OCI-M2 (cell line): ENCODE measurements at regions not wholly inside any gene's neighbourhood (a gene's known extent, or its start where the extent isn't known, plus 50 kb on each side); places are given as distances from the start of the nearest gene placed in this dataset.
"Not testable (repeated sequence)": the region's sequence is repeated elsewhere in the genome, so short reads cannot be mapped to it uniquely, and the experiment has no call there.

Experiments used
- DNase-seq: peaks from one replicate; lab custom pipeline; 2025; ENCODE audit not compliant: unreplicated experiment; lab: John Stamatoyannopoulos, UW

- no peak for DNase-seq
Observed at GRCh38 chr3:115204475-115204874, 57.4 kb upstream of the ZBTB20 start.

- no peak for DNase-seq
Observed at GRCh38 chr3:115208066-115208750, 61.1 kb upstream of the ZBTB20 start.

GRCh38 chr3:115211810-115212492, 64.9 kb upstream of the ZBTB20 start:
- DNase-seq: no peak

- DNase-seq: no peak
Observed at GRCh38 chr3:115212615-115213014, 65.5 kb upstream of the ZBTB20 start.

- DNase-seq: not testable (repeated sequence)
Observed at GRCh38 chr3:115213052-115213451, 66.0 kb upstream of the ZBTB20 start.

- DNase-seq: no peak
Observed at GRCh38 chr3:115217292-115217677, 70.2 kb upstream of the ZBTB20 start.

GRCh38 chr3:115217678-115218451, 70.8 kb upstream of the ZBTB20 start:
- no peak for DNase-seq

GRCh38 chr3:115218859-115219258, 71.8 kb upstream of the ZBTB20 start:
- no peak for DNase-seq

- no peak for DNase-seq
Observed at GRCh38 chr3:115224687-115225086, 77.6 kb upstream of the ZBTB20 start.

- DNase-seq: no peak
Observed at GRCh38 chr3:115226844-115227445, 79.9 kb upstream of the ZBTB20 start.

- no peak for DNase-seq
Observed at GRCh38 chr3:115227461-115227860, 80.4 kb upstream of the ZBTB20 start.

- DNase-seq: no peak
Observed at GRCh38 chr3:115228266-115228665, 81.2 kb upstream of the ZBTB20 start.

- DNase-seq: no peak
Observed at GRCh38 chr3:115232167-115232566, 85.1 kb upstream of the ZBTB20 start.

GRCh38 chr3:115233021-115233420, 85.9 kb upstream of the ZBTB20 start:
- DNase-seq: no peak

GRCh38 chr3:115236496-115236895, 89.4 kb upstream of the ZBTB20 start:
- no peak for DNase-seq

GRCh38 chr3:115239717-115240116, 92.6 kb upstream of the ZBTB20 start:
- DNase-seq: no peak

- no peak for DNase-seq
Observed at GRCh38 chr3:115244350-115244749, 97.3 kb upstream of the ZBTB20 start.

GRCh38 chr3:115245438-115245837, 98.3 kb upstream of the ZBTB20 start:
- no peak for DNase-seq

GRCh38 chr3:115245899-115246298, 98.8 kb upstream of the ZBTB20 start:
- no peak for DNase-seq

- no peak for DNase-seq
Observed at GRCh38 chr3:115246461-115247020, 99.5 kb upstream of the ZBTB20 start.

GRCh38 chr3:115248274-115248673, 101.2 kb upstream of the ZBTB20 start:
- DNase-seq: no peak
